Right lobe of liver (tissue), 6 donors: ENCODE measurements at regions not wholly inside any gene's neighbourhood (a gene's known extent, or its start where the extent isn't known, plus 50 kb on each side); places are given as distances from the start of the nearest gene placed in this dataset.
"Not testable (repeated sequence)": the region's sequence is repeated elsewhere in the genome, so short reads cannot be mapped to it uniquely, and the experiment has no call there.

Experiments
- ATAC-seq, 4 donors: fragments of 200-7000 bp; cut with Tn5 transposase; one replicate each; pipeline ENCODE4 v1.9.1; 2020; ENCODE audit warnings: mild to moderate bottlenecking in 4 of 4, moderate library complexity in 4 of 4
- DNase-seq, 3 donors: peaks; one replicate each; pipeline ENCODE4 v3.0.0-alpha.2; 2020
- H3K27ac ChIP-seq, 3 donors: fragments of 200-600 bp; one replicate each; pipeline ENCODE4 v1.8.0; 2022
- H3K27me3 ChIP-seq, 2 donors: fragments of 200-600 bp; one replicate each; pipeline ENCODE4 v1.8.0; 2022
- H3K36me3 ChIP-seq, 4 donors: fragments of 200-600 bp; sonication (generic) in 1 of 4; one replicate each; pipeline versions ENCODE4 v1.5.1 to v1.8.0; 2017 to 2022; ENCODE audit warnings: control low read depth in 1 of 4
- H3K4me1 ChIP-seq, 4 donors: fragments of 200-600 bp; sonication (generic) in 1 of 4; one replicate each; pipeline versions ENCODE4 v1.5.1 to v1.8.0; 2017 to 2022; ENCODE audit warnings: control low read depth in 1 of 4
- H3K4me3 ChIP-seq, 3 donors: fragments of 200-600 bp; one replicate each; pipeline ENCODE4 v1.8.0; 2022
- H3K9me3 ChIP-seq, 4 donors: fragments of 200-600 bp; sonication (generic) in 1 of 4; one replicate each; pipeline versions ENCODE4 v1.5.1 to v1.8.0; 2017 to 2022; ENCODE audit warnings: control low read depth in 1 of 4
- CTCF ChIP-seq, 4 donors: fragments of 200-600 bp in 3 of 4; fragments of 450-650 bp in 1 of 4; IDR thresholded peaks; one replicate each; pipeline versions ENCODE4 v1.5.1 to v1.8.0; 2016 to 2022; ENCODE audit warnings: antibody characterized with exemption in 4 of 4, mild to moderate bottlenecking in 2 of 4
- POLR2A ChIP-seq: fragments of 450-650 bp; IDR thresholded peaks from one replicate; pipeline ENCODE4 v1.6.1; 2017; ENCODE audit warnings: antibody characterized with exemption, mild to moderate bottlenecking
- WGBS: methylation state at CpG from one replicate; pipeline ENCODE4 v1.1.6; 2018; ENCODE audit warnings: low coverage, low lambda C conversion rate; ENCODE audit not compliant: insufficient coverage; ENCODE audit errors: missing lambda C conversion rate; 5-methylcytosine and 5-hydroxymethylcytosine counted together
- intact Hi-C, 2 donors: fragments of 100-400 bp; cut with DNase I; formaldehyde crosslinking; loops; one replicate each; pipeline versions ENCODE4 v1.11.2 to v1.14.1; 2022
- donor health status: DM: no; HTN: yes; CAD: no.
- donor health status: DM: no; HTN: no; CAD: no.
- donor health status: DM: no; HTN: no; CAD: no.
- donor health status: DM: no; HTN: yes; CAD: no.
- donor health status: DM: no; HTN: yes; CAD: no.

DNA sequence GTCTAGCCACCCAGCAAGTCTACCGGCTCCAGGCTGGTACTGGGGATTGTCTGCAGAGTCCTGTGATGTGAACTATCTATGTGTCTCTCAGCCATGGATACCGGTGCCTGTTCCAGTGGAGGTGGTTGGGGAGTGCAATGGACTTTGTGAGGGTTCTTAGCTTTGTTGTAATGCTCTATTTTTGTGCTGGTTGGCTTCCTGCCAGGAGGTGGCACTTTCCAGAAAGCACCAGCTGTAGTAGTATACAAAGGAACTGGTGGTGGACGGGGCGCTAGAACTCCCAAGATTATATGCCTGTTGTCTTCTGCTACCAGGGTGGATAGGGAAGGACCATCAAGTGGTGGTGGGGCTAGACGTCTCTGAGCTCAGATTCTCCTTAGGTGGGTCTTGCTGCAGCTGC lies 306.4 kb upstream of the POF1B start:
- Histone ChIP-seq H3K4me1 (no peaks in the 10 kb centered on the region), H3K27me3 (no peaks in the 10 kb centered on the region), H3K27ac (no peak overlapping the region), H3K4me3 (no peak overlapping the region), H3K9me3 (no peaks in the 10 kb centered on the region), H3K36me3 (no peaks in the 10 kb centered on the region)
- DNase-seq (peak in 1 of 3 donors; percentile 16), ATAC-seq (no peak)
- WGBS, result 0% methylated on average over 1 of the region's 5 CpGs
- intact Hi-C loops, result no loop called here
- TF ChIP-seq CTCF (IDR thresholded peaks at IDR 0.05) (no peak), POLR2A (no peak)

- Histone ChIP-seq H3K4me3 (no peak overlapping the region), H3K36me3 (no peaks in the 10 kb centered on the region), H3K4me1 (no peaks in the 10 kb centered on the region), H3K27me3 (no peaks in the 10 kb centered on the region), H3K27ac (no peak overlapping the region), H3K9me3 (no peaks in the 10 kb centered on the region)
- TF ChIP-seq POLR2A (no peak), CTCF (IDR thresholded peaks at IDR 0.05) (no peak)
- DNase-seq (no peak), ATAC-seq (no peak)
- intact Hi-C loops, result no loop called here
- WGBS, result 31% methylated on average over 2 of the region's 2 CpGs
These were observed 287.0 kb upstream of the POF1B start for GRCh38 chrX:85666471-85666870.

- H3K27ac ChIP-seq, H3K4me3 ChIP-seq, H3K36me3 ChIP-seq, DNase-seq, H3K27me3 ChIP-seq, ATAC-seq, H3K9me3 ChIP-seq, intact Hi-C loops, H3K4me1 ChIP-seq: not testable (repeated sequence)
- 69% methylated on average over 3 of the region's 5 CpGs for WGBS
These were observed 284.5 kb upstream of the POF1B start for GRCh38 chrX:85663970-85664369.

- intact Hi-C loops, result no loop called here
- H3K9me3 ChIP-seq, result no peaks in the 10 kb centered on the region
- no peak for TF ChIP-seq POLR2A
- TF ChIP-seq CTCF (IDR thresholded peaks at IDR 0.05), result no peak
- H3K36me3 ChIP-seq, result no peaks in the 10 kb centered on the region
- DNase-seq, result no peak
- no peak for ATAC-seq
- no peaks in the 10 kb centered on the region for H3K27me3 ChIP-seq
- H3K27ac ChIP-seq, result no peak overlapping the region
- H3K4me3 ChIP-seq, result no peak overlapping the region
- no peaks in the 10 kb centered on the region for H3K4me1 ChIP-seq
These were observed 251.4 kb upstream of the POF1B start for GRCh38 chrX:85630901-85631300.

- no peak overlapping the region for H3K27ac ChIP-seq
- no peaks in the 10 kb centered on the region for H3K4me1 ChIP-seq
- 35% methylated on average over 3 of the region's 3 CpGs for WGBS
- intact Hi-C loops, result no loop called here
- TF ChIP-seq CTCF (IDR thresholded peaks at IDR 0.05), result peak in 3 of 4 donors; percentile 19 to 44 (median 41)
- no peak for TF ChIP-seq POLR2A
- H3K4me3 ChIP-seq, result no peak overlapping the region
- no peaks in the 10 kb centered on the region for H3K36me3 ChIP-seq
- ATAC-seq, result no peak
- no peak for DNase-seq
- H3K9me3 ChIP-seq, result no peaks in the 10 kb centered on the region
- no peaks in the 10 kb centered on the region for H3K27me3 ChIP-seq
These were observed 247.9 kb upstream of the POF1B start for GRCh38 chrX:85627363-85627762.
